Transverse colon (tissue), 4 donors: ENCODE measurements at regions not wholly inside any gene's neighbourhood (a gene's known extent, or its start where the extent isn't known, plus 50 kb on each side); places are given as distances from the start of the nearest gene placed in this dataset.
A peak's percentile ranks its signal among the peaks of the same experiment; 100 is the strongest.

ENCODE experiments used
- DNase-seq: peaks from one replicate; pipeline ENCODE4 v3.0.0-alpha.2; 2019
- H3K27ac ChIP-seq, 4 donors: fragments of 200-600 bp; sonication (generic); 2 replicates each; pipeline ENCODE4 v1.5.1; 2016 to 2018; ENCODE audit warnings: inconsistent platforms in 4 of 4
- H3K27me3 ChIP-seq: fragments of 200-600 bp; sonication (generic); 2 replicates; pipeline ENCODE4 v1.5.1; 2017; ENCODE audit warnings: inconsistent platforms
- H3K36me3 ChIP-seq, 4 donors: fragments of 200-600 bp; sonication (generic); 2 replicates each; pipeline ENCODE4 v1.5.1; 2017 to 2019; ENCODE audit warnings: inconsistent platforms in 4 of 4
- H3K4me1 ChIP-seq, 4 donors: fragments of 200-600 bp; sonication (generic); 2 replicates each; pipeline ENCODE4 v1.5.1; 2017 to 2020; ENCODE audit warnings: inconsistent platforms in 4 of 4
- H3K4me3 ChIP-seq, 4 donors: fragments of 200-600 bp; sonication (generic); 1 replicate in 1 of 4; 2 replicates in 3 of 4; pipeline versions ENCODE4 v1.5.1 to v1.6.1; 2017 to 2019; ENCODE audit warnings: inconsistent platforms in 4 of 4
- H3K9me3 ChIP-seq, 2 donors: fragments of 200-600 bp; sonication (generic); 2 replicates each; pipeline ENCODE4 v1.5.1; 2017 to 2019; ENCODE audit warnings: inconsistent platforms in 2 of 2
- EP300 ChIP-seq: sonication (generic); formaldehyde crosslinking; IDR thresholded peaks from one replicate; pipeline ENCODE4 v1.6.1; 2017; ENCODE audit warnings: antibody characterized with exemption, low read depth
- POLR2A ChIP-seq: fragments of 450-650 bp; IDR thresholded peaks from one replicate; pipeline ENCODE4 v1.6.1; 2016; ENCODE audit warnings: antibody characterized with exemption, mild to moderate bottlenecking, moderate library complexity
- POLR2AphosphoS5 ChIP-seq, 3 donors: sonication (generic); formaldehyde crosslinking; IDR thresholded peaks; one replicate each; pipeline ENCODE4 v1.6.1; 2016; ENCODE audit warnings: antibody characterized with exemption in 3 of 3
- WGBS, 2 donors: methylation state at CpG; one replicate each; pipeline ENCODE4 v1.1.5; 2018; ENCODE audit warnings: low coverage in 1 of 2; 5-methylcytosine and 5-hydroxymethylcytosine counted together
- in situ Hi-C, 4 donors: fragments of 200-750 bp; cut with MboI; loops; one replicate each; pipeline versions ENCODE4 v1.15.0 to v1.15.1; 2017; ENCODE audit warnings: low sequenced_read_pairs in 3 of 4, low pct_ligation_motif_present in 1 of 4, low pct_unique_long_range_greater_than_20kb in 1 of 4
- intact Hi-C: fragments of 100-400 bp; cut with DNase I; formaldehyde crosslinking; loops from one replicate; pipeline ENCODE4 v1.15.1; 2023; ENCODE audit warnings: low total_unique reads
- TF ChIP-seq, protein P1 (sequence below), 5 experiments: fragments of 200-600 bp in 3 of 5; fragments of 450-650 bp in 2 of 5; sonication (generic) in 3 of 5; IDR thresholded peaks; 1 replicate in 2 of 5; 2 replicates in 3 of 5; pipeline ENCODE4 v1.5.1; 2016 to 2017; ENCODE audit warnings: antibody characterized with exemption in 5 of 5, inconsistent platforms in 3 of 5, mild to moderate bottlenecking in 2 of 5, moderate library complexity in 1 of 5

GRCh38 chr14:34372786-34373185, 89.3 kb downstream of the SPTSSA start:
- in situ Hi-C loops (no loop called here), intact Hi-C loops (no loop called here)
- no peaks in the 10 kb centered on the region for H3K9me3 ChIP-seq
- TF ChIP-seq POLR2A = no peak
- no peak for TF ChIP-seq POLR2AphosphoS5 (IDR thresholded peaks at IDR 0.05)
- TF ChIP-seq EP300 = no peak
- TF ChIP-seq, protein P1, sequence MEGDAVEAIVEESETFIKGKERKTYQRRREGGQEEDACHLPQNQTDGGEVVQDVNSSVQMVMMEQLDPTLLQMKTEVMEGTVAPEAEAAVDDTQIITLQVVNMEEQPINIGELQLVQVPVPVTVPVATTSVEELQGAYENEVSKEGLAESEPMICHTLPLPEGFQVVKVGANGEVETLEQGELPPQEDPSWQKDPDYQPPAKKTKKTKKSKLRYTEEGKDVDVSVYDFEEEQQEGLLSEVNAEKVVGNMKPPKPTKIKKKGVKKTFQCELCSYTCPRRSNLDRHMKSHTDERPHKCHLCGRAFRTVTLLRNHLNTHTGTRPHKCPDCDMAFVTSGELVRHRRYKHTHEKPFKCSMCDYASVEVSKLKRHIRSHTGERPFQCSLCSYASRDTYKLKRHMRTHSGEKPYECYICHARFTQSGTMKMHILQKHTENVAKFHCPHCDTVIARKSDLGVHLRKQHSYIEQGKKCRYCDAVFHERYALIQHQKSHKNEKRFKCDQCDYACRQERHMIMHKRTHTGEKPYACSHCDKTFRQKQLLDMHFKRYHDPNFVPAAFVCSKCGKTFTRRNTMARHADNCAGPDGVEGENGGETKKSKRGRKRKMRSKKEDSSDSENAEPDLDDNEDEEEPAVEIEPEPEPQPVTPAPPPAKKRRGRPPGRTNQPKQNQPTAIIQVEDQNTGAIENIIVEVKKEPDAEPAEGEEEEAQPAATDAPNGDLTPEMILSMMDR (IDR thresholded peaks at IDR 0.05) = no peak
- H3K4me3 ChIP-seq = no peak overlapping the region
- 30 to 41% methylated on average over 1 of the region's 1 CpG for WGBS, 2 donors
- no peak for DNase-seq
- H3K27ac ChIP-seq = no peak overlapping the region
- H3K36me3 ChIP-seq = no peaks in the 10 kb centered on the region
- no peaks in the 10 kb centered on the region for H3K27me3 ChIP-seq
- peaks cover 0 to 54% (median 20%) of the 10 kb centered on the region in 4 donors for H3K4me1 ChIP-seq

- Histone ChIP-seq H3K27ac (peak overlapping the region; percentile 74 to 82 (median 76)), H3K4me1 (peaks cover 5 to 51% (median 19%) of the 10 kb centered on the region in 4 donors), H3K27me3 (no peaks in the 10 kb centered on the region), H3K9me3 (no peaks in the 10 kb centered on the region), H3K4me3 (no peak overlapping the region), H3K36me3 (no peaks in the 10 kb centered on the region)
- intact Hi-C loops (no loop called here), in situ Hi-C loops (loop anchor here in 1 of 4 donors (10.0 kb wide), 1 partner anchor 125 kb away; no protein-coding TSS in a partner anchor)
- 54 to 60% methylated on average over 1 of the region's 1 CpG for WGBS, 2 donors
- TF ChIP-seq POLR2A = no peak
- no peak for TF ChIP-seq POLR2AphosphoS5 (IDR thresholded peaks at IDR 0.05)
- DNase-seq = no peak
Measured at GRCh38 chr14:34369648-34370030, 92.4 kb downstream of the SPTSSA start.

- Histone ChIP-seq H3K27me3 (no peaks in the 10 kb centered on the region), H3K4me1 (peaks cover 5 to 46% (median 17%) of the 10 kb centered on the region in 4 donors), H3K4me3 (no peak overlapping the region), H3K36me3 (no peaks in the 10 kb centered on the region), H3K27ac (peak overlapping the region; percentile 74 to 82 (median 76)), H3K9me3 (no peaks in the 10 kb centered on the region)
- no peak for TF ChIP-seq POLR2AphosphoS5 (IDR thresholded peaks at IDR 0.05)
- TF ChIP-seq, protein P1 (IDR thresholded peaks at IDR 0.05) = no peak
- no peak for TF ChIP-seq EP300
- TF ChIP-seq POLR2A = no peak
- in situ Hi-C loops = loop anchor here in 1 of 4 donors (10.0 kb wide), 1 partner anchor 126 kb away; no protein-coding TSS in a partner anchor
- DNase-seq = no peak
- intact Hi-C loops = no loop called here
- 58 to 81% methylated on average over 2 to 3 of the region's 3 CpGs for WGBS, 2 donors
Measured at GRCh38 chr14:34368971-34369647, 92.9 kb downstream of the SPTSSA start.

- H3K4me3 ChIP-seq = no peak overlapping the region
- no peaks in the 10 kb centered on the region for H3K27me3 ChIP-seq
- in situ Hi-C loops (loop anchor here in 1 of 4 donors (10.0 kb wide), 1 partner anchor 126 kb away; no protein-coding TSS in a partner anchor), intact Hi-C loops (no loop called here)
- H3K4me1 ChIP-seq = peaks cover 5 to 45% (median 17%) of the 10 kb centered on the region in 4 donors
- no peaks in the 10 kb centered on the region for H3K36me3 ChIP-seq
- H3K9me3 ChIP-seq = no peaks in the 10 kb centered on the region
- peak in 1 of 3 donors; percentile 38 for TF ChIP-seq POLR2AphosphoS5 (IDR thresholded peaks at IDR 0.05)
- TF ChIP-seq EP300 = no peak
- TF ChIP-seq POLR2A = no peak
- peak; percentile 38 for DNase-seq
- 36 to 38% methylated on average over 6 to 8 of the region's 8 CpGs for WGBS, 2 donors
- H3K27ac ChIP-seq = peak overlapping the region; percentile 74 to 82 (median 76)
Measured at GRCh38 chr14:34368115-34368970, 93.7 kb downstream of the SPTSSA start.
